Gastrocnemius medialis (tissue), 4 donors: ENCODE measurements at regions not wholly inside any gene's neighbourhood (a gene's known extent, or its start where the extent isn't known, plus 50 kb on each side); places are given as distances from the start of the nearest gene placed in this dataset.

Experiments used
- CTCF ChIP-seq, 5 experiments: fragments of 450-650 bp in 3 of 5; fragments of 200-600 bp in 2 of 5; sonication (generic) in 2 of 5; IDR thresholded peaks in 4 of 5; conservative IDR thresholded peaks in 1 of 5; 1 replicate in 4 of 5; 2 replicates in 1 of 5; pipeline ENCODE4 v1.5.1; 2016 to 2019; ENCODE audit warnings: antibody characterized with exemption in 5 of 5, mild to moderate bottlenecking in 3 of 5, moderate library complexity in 3 of 5
- POLR2A ChIP-seq, 2 donors: fragments of 450-650 bp; IDR thresholded peaks; one replicate each; pipeline ENCODE4 v1.6.1; 2017; ENCODE audit warnings: antibody characterized with exemption in 2 of 2, mild to moderate bottlenecking in 2 of 2, moderate library complexity in 2 of 2

- no peak for TF ChIP-seq CTCF (IDR thresholded peaks at IDR 0.05 in 4 of 5, conservative IDR thresholded peaks at IDR 0.05 in 1 of 5)
- no peak for TF ChIP-seq POLR2A (IDR thresholded peaks at IDR 0.05)
Observed at GRCh38 chr7:96773483-96773882, 63.8 kb upstream of the SEM1 start.
